ENCODE measurements at regions not wholly inside any gene's neighbourhood (a gene's known extent, or its start where the extent isn't known, plus 50 kb on each side); places are given as distances from the start of the nearest gene placed in this dataset.

- DNase-seq = no peak
- no peak overlapping the region for H3K27ac Mint-ChIP-seq
- TF ChIP-seq CTCF (IDR thresholded peaks at IDR 0.05) = no peak
- no peaks in the 10 kb centered on the region for H3K27me3 Mint-ChIP-seq (ENCODE audit: low read depth, poor library complexity)
- no peaks in the 10 kb centered on the region for H3K4me1 Mint-ChIP-seq
- no peak overlapping the region for H3K4me3 Mint-ChIP-seq
- no peaks in the 10 kb centered on the region for H3K36me3 Mint-ChIP-seq (ENCODE audit: low read depth)
- no peaks in the 10 kb centered on the region for H3K9me3 Mint-ChIP-seq
Measured at GRCh38 chr5:105817416-105817815, 1853.3 kb downstream of the EFNA5 start.

- H3K4me1 Mint-ChIP-seq = no peaks in the 10 kb centered on the region
- no peaks in the 10 kb centered on the region for H3K27me3 Mint-ChIP-seq (ENCODE audit: low read depth, poor library complexity)
- no peaks in the 10 kb centered on the region for H3K9me3 Mint-ChIP-seq
- no peak for TF ChIP-seq CTCF (IDR thresholded peaks at IDR 0.05)
- H3K4me3 Mint-ChIP-seq = no peak overlapping the region
- no peaks in the 10 kb centered on the region for H3K36me3 Mint-ChIP-seq (ENCODE audit: low read depth)
- no peak overlapping the region for H3K27ac Mint-ChIP-seq
- DNase-seq = no peak
Measured at GRCh38 chr5:105816961-105817360, 1853.8 kb downstream of the EFNA5 start.

GRCh38 chr5:105812304-105812703 is 1858.4 kb downstream of the EFNA5 start:
- H3K27ac Mint-ChIP-seq = no peak overlapping the region
- no peak for TF ChIP-seq CTCF (IDR thresholded peaks at IDR 0.05)
- no peaks in the 10 kb centered on the region for H3K36me3 Mint-ChIP-seq (ENCODE audit: low read depth)
- H3K27me3 Mint-ChIP-seq (ENCODE audit: low read depth, poor library complexity) = no peaks in the 10 kb centered on the region
- no peak for DNase-seq
- no peaks in the 10 kb centered on the region for H3K4me1 Mint-ChIP-seq
- no peak overlapping the region for H3K4me3 Mint-ChIP-seq
- no peaks in the 10 kb centered on the region for H3K9me3 Mint-ChIP-seq

- no peaks in the 10 kb centered on the region for H3K27me3 Mint-ChIP-seq (ENCODE audit: low read depth, poor library complexity)
- no peaks in the 10 kb centered on the region for H3K4me1 Mint-ChIP-seq
- no peak for TF ChIP-seq CTCF (IDR thresholded peaks at IDR 0.05)
- H3K27ac Mint-ChIP-seq = no peak overlapping the region
- no peak overlapping the region for H3K4me3 Mint-ChIP-seq
- DNase-seq = no peak
- peaks cover 5% of the 10 kb centered on the region for H3K36me3 Mint-ChIP-seq (ENCODE audit: low read depth)
- H3K9me3 Mint-ChIP-seq = peaks cover 13% of the 10 kb centered on the region
Measured at GRCh38 chr5:105807951-105808350, 1862.8 kb downstream of the EFNA5 start.

GRCh38 chr5:105807290-105807689 is 1863.4 kb downstream of the EFNA5 start:
- peaks cover 19% of the 10 kb centered on the region for H3K9me3 Mint-ChIP-seq
- no peak overlapping the region for H3K27ac Mint-ChIP-seq
- H3K36me3 Mint-ChIP-seq (ENCODE audit: low read depth) = peaks cover 5% of the 10 kb centered on the region
- DNase-seq = no peak
- no peak overlapping the region for H3K4me3 Mint-ChIP-seq
- no peaks in the 10 kb centered on the region for H3K4me1 Mint-ChIP-seq
- TF ChIP-seq CTCF (IDR thresholded peaks at IDR 0.05) = no peak
- H3K27me3 Mint-ChIP-seq (ENCODE audit: low read depth, poor library complexity) = no peaks in the 10 kb centered on the region

GRCh38 chr5:105806596-105806995 is 1864.1 kb downstream of the EFNA5 start:
- H3K27me3 Mint-ChIP-seq (ENCODE audit: low read depth, poor library complexity) = no peaks in the 10 kb centered on the region
- no peaks in the 10 kb centered on the region for H3K4me1 Mint-ChIP-seq
- no peak overlapping the region for H3K4me3 Mint-ChIP-seq
- no peak overlapping the region for H3K27ac Mint-ChIP-seq
- DNase-seq = no peak
- H3K9me3 Mint-ChIP-seq = peaks cover 26% of the 10 kb centered on the region
- H3K36me3 Mint-ChIP-seq (ENCODE audit: low read depth) = peaks cover 5% of the 10 kb centered on the region
- TF ChIP-seq CTCF (IDR thresholded peaks at IDR 0.05) = no peak

Data from nephron progenitor cell (in vitro differentiated cells).